Fibroblast of the aortic adventitia (primary cell): ENCODE measurements at regions not wholly inside any gene's neighbourhood (a gene's known extent, or its start where the extent isn't known, plus 50 kb on each side); places are given as distances from the start of the nearest gene placed in this dataset.
A peak's percentile ranks its signal among the peaks of the same experiment; 100 is the strongest.
"Not testable (repeated sequence)": the region's sequence is repeated elsewhere in the genome, so short reads cannot be mapped to it uniquely, and the experiment has no call there.

ENCODE experiments used
- DNase-seq: peaks from one replicate; pipeline ENCODE4 v3.0.0-alpha.2; 2010; ENCODE audit warnings: low read depth
- H3K4me3 ChIP-seq: 2 replicates; pipeline ENCODE4 v1.5.1; 2011; ENCODE audit warnings: low read depth, mild to moderate bottlenecking, control low read depth, low read length, moderate library complexity
- TF ChIP-seq, protein P1 (sequence below): IDR thresholded peaks from 2 replicates; pipeline ENCODE4 v1.5.1; 2011; ENCODE audit warnings: mild to moderate bottlenecking, low read length, control low read depth, inconsistent platforms; ENCODE audit not compliant: insufficient read depth

DNA sequence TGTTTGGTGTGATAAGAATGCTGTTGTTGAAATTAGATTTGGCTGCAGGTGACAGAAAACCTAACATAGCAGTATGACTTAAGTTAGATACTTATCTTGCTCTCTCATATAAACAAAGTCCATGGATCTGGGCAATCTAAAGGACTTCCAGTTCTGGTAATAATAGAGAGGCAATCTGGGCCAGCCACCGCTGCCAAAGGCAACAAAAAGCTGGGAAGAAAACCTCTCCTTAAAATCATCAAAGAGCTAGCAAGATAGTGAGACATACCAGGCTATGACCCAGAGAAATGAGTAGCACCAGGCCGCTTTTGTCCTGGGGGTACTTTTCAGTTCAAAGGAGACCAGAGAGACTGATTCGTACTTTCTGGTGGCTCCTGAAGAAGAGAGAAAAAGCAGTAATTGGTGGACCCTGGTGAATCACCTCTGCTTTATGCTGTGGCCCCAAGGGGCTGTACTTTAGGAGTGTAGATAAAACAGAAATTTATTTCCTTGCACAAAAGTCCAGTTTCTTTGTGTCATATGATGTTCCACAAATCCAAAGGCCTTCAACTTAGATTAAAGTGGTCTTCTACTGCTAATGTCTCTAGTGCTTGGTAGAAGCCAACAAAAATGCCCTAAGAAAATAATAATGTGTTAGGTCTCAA is 125.4 kb downstream of the TBX19 start:
- TF ChIP-seq, protein P1, sequence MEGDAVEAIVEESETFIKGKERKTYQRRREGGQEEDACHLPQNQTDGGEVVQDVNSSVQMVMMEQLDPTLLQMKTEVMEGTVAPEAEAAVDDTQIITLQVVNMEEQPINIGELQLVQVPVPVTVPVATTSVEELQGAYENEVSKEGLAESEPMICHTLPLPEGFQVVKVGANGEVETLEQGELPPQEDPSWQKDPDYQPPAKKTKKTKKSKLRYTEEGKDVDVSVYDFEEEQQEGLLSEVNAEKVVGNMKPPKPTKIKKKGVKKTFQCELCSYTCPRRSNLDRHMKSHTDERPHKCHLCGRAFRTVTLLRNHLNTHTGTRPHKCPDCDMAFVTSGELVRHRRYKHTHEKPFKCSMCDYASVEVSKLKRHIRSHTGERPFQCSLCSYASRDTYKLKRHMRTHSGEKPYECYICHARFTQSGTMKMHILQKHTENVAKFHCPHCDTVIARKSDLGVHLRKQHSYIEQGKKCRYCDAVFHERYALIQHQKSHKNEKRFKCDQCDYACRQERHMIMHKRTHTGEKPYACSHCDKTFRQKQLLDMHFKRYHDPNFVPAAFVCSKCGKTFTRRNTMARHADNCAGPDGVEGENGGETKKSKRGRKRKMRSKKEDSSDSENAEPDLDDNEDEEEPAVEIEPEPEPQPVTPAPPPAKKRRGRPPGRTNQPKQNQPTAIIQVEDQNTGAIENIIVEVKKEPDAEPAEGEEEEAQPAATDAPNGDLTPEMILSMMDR, result no peak
- no peak overlapping the region for H3K4me3 ChIP-seq
- peak; percentile 77 for DNase-seq

DNA sequence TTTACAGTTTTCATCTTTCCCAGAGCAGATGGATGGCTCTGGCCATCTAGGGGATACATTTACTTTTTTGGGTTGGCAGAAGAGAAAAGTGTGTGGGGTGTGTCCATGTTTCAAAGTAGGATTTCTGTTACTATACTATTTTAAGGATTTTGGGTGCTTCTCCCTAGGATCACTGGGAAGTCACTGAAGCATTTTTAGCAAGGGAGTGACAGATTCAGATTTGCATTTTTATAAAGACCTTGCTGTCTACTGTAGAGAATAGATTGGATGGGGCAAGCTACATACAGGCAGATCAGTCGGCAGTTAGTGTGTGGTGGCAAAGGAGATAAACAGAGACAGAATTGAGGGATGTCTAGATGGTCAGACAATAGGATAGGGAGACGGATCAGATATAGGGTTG is 122.5 kb downstream of the TBX19 start:
- TF ChIP-seq, protein P1, result no peak
- H3K4me3 ChIP-seq, result no peak overlapping the region
- DNase-seq, result no peak

DNA sequence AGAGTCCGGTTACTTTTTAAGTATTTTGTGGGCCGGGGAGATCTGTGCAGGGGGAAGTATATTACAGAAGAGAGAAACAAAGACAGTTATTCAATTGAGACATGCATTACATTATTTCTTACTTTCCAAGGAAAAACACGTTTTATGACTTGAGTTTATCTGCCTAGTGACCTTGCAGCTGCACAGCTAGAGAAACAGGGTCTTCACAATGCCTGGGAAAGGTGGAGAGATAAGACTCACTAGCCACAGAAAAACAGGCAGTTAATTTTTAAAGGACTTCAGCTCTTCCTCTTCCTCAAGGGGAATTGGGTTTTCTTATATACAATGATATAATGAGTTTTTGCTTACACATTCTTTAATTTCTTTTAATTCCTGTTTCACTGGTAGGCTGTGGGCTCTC is 121.8 kb downstream of the TBX19 start:
- DNase-seq, H3K4me3 ChIP-seq: not testable (repeated sequence)

DNA sequence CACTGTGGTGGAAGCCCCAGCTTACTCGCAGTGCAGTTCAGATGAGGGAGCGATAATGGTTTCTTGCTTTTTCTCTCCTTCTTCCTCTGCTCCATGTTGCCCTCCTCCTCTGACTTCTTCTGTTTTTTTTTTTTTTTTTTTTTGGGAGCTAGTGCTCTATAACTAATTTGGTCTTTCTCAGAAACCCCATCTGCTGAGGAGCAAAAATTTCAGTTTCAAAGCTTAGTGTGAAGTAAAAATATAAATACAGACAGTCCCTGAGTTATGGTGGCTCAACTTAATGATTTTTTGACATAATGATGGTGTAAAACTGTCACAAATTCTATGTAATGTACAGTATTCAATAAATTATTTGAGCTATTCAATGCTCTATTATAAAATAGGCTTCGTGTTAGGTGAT is 120.7 kb downstream of the TBX19 start:
- no peak for DNase-seq
- H3K4me3 ChIP-seq, result no peak overlapping the region
- TF ChIP-seq, protein P1, result no peak

DNA sequence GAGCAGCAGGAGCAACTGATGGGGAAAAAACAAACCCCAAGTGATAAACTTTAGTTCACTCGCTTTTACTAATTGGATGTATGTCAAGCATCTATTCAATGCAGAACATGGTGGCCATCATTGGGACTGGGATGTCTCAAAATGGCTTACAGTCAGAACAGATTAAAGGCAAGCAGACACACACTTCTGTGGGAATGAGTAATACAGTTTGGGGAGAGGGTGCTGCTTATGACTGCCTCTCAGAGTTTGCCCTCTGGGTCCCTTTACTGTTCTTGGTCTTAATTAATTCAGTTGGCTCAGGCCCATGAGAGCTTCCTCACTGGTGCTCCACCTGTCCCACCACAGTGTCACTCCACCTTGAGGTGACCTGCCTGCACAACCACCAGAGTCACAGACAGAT is 119.5 kb downstream of the TBX19 start:
- DNase-seq, result no peak
- H3K4me3 ChIP-seq, result no peak overlapping the region
- TF ChIP-seq, protein P1, result no peak

DNA sequence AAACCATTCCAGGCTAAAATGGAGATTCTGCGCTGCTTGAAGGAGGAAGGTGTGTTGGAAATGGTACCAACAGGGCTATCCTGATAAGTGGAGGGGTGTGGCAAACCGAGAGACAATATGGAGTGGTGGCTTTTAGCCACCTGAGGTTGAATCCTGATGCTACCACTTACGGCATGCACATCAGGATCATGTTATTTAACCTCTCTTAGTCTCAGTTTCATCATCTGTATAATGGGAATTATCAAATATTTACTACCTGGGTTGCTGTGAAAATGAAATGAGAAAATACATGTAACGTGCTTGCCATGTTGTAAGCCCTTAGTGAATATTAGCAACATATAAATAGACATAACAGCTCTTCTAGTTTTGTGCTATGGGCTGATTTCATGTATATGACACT is 117.1 kb downstream of the TBX19 start:
- no peak overlapping the region for H3K4me3 ChIP-seq
- TF ChIP-seq, protein P1, result no peak
- no peak for DNase-seq

DNA sequence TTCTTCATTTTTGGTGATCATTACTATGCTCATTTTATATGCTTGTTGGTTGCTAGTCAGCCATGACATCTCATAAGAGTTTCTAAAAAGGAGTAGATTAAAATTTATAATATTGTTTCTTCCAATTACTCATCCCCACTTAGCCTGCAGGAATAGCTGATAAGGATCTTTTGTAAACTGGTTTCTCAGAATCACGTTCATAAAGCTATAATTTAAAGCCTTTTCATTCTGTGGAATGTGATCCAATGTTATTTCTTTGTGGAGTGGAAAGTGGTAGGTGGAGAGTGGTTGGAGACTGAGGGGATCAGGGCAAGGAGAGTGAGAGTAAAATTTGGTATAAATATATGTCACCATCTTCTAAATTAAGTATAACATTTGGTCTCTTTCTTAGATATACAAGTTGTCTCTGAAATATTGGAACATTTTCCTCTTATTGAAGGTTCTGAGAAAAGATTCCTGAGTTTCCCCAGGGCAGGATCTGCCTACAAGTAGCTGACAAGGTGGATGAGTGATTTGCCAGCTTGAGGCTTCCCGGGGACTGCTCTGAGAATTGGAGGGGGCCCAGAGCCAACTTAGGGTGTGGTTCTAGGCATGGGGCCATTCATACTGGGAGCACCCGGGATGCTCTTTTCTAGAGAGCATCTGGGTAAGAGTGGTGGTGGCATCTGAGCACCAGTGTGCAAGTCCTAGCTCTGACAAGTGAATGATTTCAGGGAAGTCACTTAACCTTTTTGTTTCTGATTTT is 116.4 kb downstream of the TBX19 start:
- DNase-seq, result no peak
- no peak overlapping the region for H3K4me3 ChIP-seq
- TF ChIP-seq, protein P1, result no peak
